ENCODE measurements at regions not wholly inside any gene's neighbourhood (a gene's known extent, or its start where the extent isn't known, plus 50 kb on each side); places are given as distances from the start of the nearest gene placed in this dataset.

DNA sequence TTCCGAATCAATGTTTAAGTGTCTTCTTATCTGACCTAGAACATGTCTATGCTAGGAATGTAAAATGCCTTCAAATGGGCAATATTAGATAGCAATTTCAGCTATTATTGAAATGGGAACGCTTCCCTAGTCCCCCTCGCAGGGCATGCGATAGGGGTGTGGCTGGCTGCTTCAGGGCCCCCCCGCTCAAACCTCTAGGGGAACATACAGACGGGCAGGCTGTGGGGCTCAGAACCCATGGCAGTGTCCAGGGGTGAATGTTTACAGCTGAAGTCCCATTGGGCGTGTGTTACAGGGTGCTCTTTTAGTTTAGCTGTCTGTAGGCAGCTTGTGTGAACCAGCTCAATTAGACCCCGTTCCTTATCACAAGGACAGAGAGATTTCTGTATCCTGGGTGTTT lies 315.9 kb downstream of the DSEL start:
- Histone ChIP-seq H4K8ac (ENCODE audit: low read length) (no peak overlapping the region), H3K4ac (ENCODE audit: low read depth in 1 of 2, low read length in 2 of 2) (no peak overlapping the region), H3K4me2 (ENCODE audit: low read length, poor library complexity, severe bottlenecking) (no peak overlapping the region), H3K36me3 (ENCODE audit: control insufficient read depth in 1 of 2, insufficient read depth in 2 of 2, low read depth in 1 of 2, low read length in 2 of 2) (no peaks in the 10 kb centered on the region), H3K9ac (ENCODE audit: low read length) (no peak overlapping the region), H2BK12ac (ENCODE audit: low read length in 2 of 2) (no peak overlapping the region), H3K18ac (ENCODE audit: low read depth in 1 of 2, low read length in 2 of 2) (no peak overlapping the region), H2BK120ac (ENCODE audit: low read depth, low read length) (no peak overlapping the region), H3K14ac (ENCODE audit: low read length in 2 of 2) (no peak overlapping the region), H3K27ac (ENCODE audit: low read length, poor library complexity, severe bottlenecking) (no peak overlapping the region), H2AFZ (ENCODE audit: low read depth, low read length) (no peak overlapping the region), H3K4me3 (ENCODE audit: insufficient read depth in 1 of 2, low read depth in 1 of 2, low read length in 2 of 2) (no peak overlapping the region), H3K27me3 (ENCODE audit: control insufficient read depth in 1 of 2, insufficient read depth in 1 of 2, low read length in 2 of 2) (no peaks in the 10 kb centered on the region), H2BK15ac (ENCODE audit: low read depth, poor library complexity, severe bottlenecking) (no peak overlapping the region), H3K79me1 (replicated peaks; ENCODE audit: low read length, poor library complexity, severe bottlenecking) (no peaks in the 10 kb centered on the region), H4K91ac (ENCODE audit: low read length) (no peak overlapping the region), H3K23ac (ENCODE audit: low read length in 2 of 2) (no peak overlapping the region), H2BK5ac (ENCODE audit: low read depth, low read length, poor library complexity, severe bottlenecking) (no peak overlapping the region), H3K4me1 (ENCODE audit: control insufficient read depth, insufficient read depth, low read depth, low read length) (no peaks in the 10 kb centered on the region), H3K9me3 (ENCODE audit: control insufficient read depth, low read length) (no peaks in the 10 kb centered on the region), H2AK5ac (ENCODE audit: low read length, severe bottlenecking) (no peak overlapping the region)
- no peak for DNase-seq
- WGBS: 78% methylated on average over 7 of the region's 8 CpGs

DNA sequence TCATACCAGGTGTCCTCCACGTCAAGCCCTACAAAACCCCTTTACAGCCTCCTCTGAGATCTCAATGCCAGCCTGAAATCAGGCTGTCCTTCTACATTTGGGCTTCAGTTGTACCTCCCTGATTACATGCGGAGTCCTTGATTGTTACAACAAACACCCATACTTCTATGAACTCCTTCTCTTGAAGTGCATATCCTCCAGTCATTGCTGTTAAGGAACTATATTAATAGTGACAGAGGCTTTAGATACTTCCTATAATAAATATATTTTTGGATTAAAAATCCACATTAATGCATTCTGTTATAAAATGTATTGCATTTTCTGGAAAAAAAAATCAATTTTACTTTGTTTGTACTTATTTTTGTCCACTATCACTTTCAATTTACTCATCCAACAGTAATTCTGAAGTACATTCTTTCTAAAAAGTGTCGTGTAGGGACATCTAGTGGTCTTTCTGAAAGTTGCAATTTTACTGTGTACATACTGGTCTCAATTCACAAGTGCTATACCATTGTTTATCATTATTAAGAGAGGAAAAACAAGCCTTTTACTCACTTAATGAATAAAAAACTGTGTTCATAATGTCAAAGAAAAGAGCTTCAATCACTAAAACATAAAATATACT lies 316.4 kb downstream of the DSEL start:
- peak overlapping the region; percentile 28 for H4K8ac ChIP-seq (ENCODE audit: low read length)
- no peak overlapping the region for H2BK15ac ChIP-seq (ENCODE audit: low read depth, poor library complexity, severe bottlenecking)
- H3K4me1 ChIP-seq (ENCODE audit: control insufficient read depth, insufficient read depth, low read depth, low read length): no peaks in the 10 kb centered on the region
- 100% methylated on average over 2 of the region's 3 CpGs for WGBS
- H3K79me1 ChIP-seq (replicated peaks; ENCODE audit: low read length, poor library complexity, severe bottlenecking): no peaks in the 10 kb centered on the region
- peak overlapping the region in 1 of 2 experiments; percentile 33 for H3K18ac ChIP-seq (ENCODE audit: low read depth in 1 of 2, low read length in 2 of 2)
- H2BK120ac ChIP-seq (ENCODE audit: low read depth, low read length): no peak overlapping the region
- no peak overlapping the region for H2AK5ac ChIP-seq (ENCODE audit: low read length, severe bottlenecking)
- H4K91ac ChIP-seq (ENCODE audit: low read length): peak overlapping the region; percentile 27
- H3K4me2 ChIP-seq (ENCODE audit: low read length, poor library complexity, severe bottlenecking): no peak overlapping the region
- H2BK5ac ChIP-seq (ENCODE audit: low read depth, low read length, poor library complexity, severe bottlenecking): no peak overlapping the region
- DNase-seq: peak; percentile 76
- no peaks in the 10 kb centered on the region for H3K27me3 ChIP-seq (ENCODE audit: control insufficient read depth in 1 of 2, insufficient read depth in 1 of 2, low read length in 2 of 2)
- H3K4ac ChIP-seq (ENCODE audit: low read depth in 1 of 2, low read length in 2 of 2): no peak overlapping the region
- no peaks in the 10 kb centered on the region for H3K36me3 ChIP-seq (ENCODE audit: control insufficient read depth in 1 of 2, insufficient read depth in 2 of 2, low read depth in 1 of 2, low read length in 2 of 2)
- no peak overlapping the region for H2BK12ac ChIP-seq (ENCODE audit: low read length in 2 of 2)
- no peak overlapping the region for H3K14ac ChIP-seq (ENCODE audit: low read length in 2 of 2)
- H3K9ac ChIP-seq (ENCODE audit: low read length): peak overlapping the region; percentile 38
- no peaks in the 10 kb centered on the region for H3K9me3 ChIP-seq (ENCODE audit: control insufficient read depth, low read length)
- H3K4me3 ChIP-seq (ENCODE audit: insufficient read depth in 1 of 2, low read depth in 1 of 2, low read length in 2 of 2): no peak overlapping the region
- H2AFZ ChIP-seq (ENCODE audit: low read depth, low read length): no peak overlapping the region
- no peak overlapping the region for H3K27ac ChIP-seq (ENCODE audit: low read length, poor library complexity, severe bottlenecking)
- H3K23ac ChIP-seq (ENCODE audit: low read length in 2 of 2): no peak overlapping the region

DNA sequence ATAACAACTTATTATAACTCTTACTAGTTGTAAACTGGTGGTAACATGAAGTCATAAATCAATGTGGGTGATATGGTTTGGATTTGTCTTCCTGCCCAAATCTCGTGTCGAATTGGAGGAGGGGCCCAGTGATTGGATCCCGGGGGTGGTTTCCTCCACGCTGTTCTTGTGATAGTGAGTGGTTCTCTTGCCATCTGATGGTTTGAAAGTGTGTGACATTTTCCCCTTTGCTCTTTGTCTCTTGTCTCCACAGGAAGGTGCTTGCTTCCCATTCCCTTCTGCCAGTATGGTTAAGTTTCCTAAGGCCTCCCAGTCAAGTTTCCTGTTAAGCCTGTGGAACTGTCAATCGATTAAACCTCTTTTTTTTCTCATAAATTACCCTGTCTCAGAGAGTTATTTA lies 321.6 kb downstream of the DSEL start:
- H4K8ac ChIP-seq (ENCODE audit: low read length): no peak overlapping the region
- no peak overlapping the region for H3K23ac ChIP-seq (ENCODE audit: low read length in 2 of 2)
- no peak overlapping the region for H3K27ac ChIP-seq (ENCODE audit: low read length, poor library complexity, severe bottlenecking)
- no peak overlapping the region for H3K9ac ChIP-seq (ENCODE audit: low read length)
- H3K4me3 ChIP-seq (ENCODE audit: insufficient read depth in 1 of 2, low read depth in 1 of 2, low read length in 2 of 2): no peak overlapping the region
- no peaks in the 10 kb centered on the region for H3K36me3 ChIP-seq (ENCODE audit: control insufficient read depth in 1 of 2, insufficient read depth in 2 of 2, low read depth in 1 of 2, low read length in 2 of 2)
- H2BK120ac ChIP-seq (ENCODE audit: low read depth, low read length): no peak overlapping the region
- no peaks in the 10 kb centered on the region for H3K79me1 ChIP-seq (replicated peaks; ENCODE audit: low read length, poor library complexity, severe bottlenecking)
- DNase-seq: no peak
- no peaks in the 10 kb centered on the region for H3K4me1 ChIP-seq (ENCODE audit: control insufficient read depth, insufficient read depth, low read depth, low read length)
- H4K91ac ChIP-seq (ENCODE audit: low read length): no peak overlapping the region
- no peak overlapping the region for H2AK5ac ChIP-seq (ENCODE audit: low read length, severe bottlenecking)
- H3K14ac ChIP-seq (ENCODE audit: low read length in 2 of 2): no peak overlapping the region
- H2AFZ ChIP-seq (ENCODE audit: low read depth, low read length): no peak overlapping the region
- no peak overlapping the region for H2BK5ac ChIP-seq (ENCODE audit: low read depth, low read length, poor library complexity, severe bottlenecking)
- no peak overlapping the region for H3K4me2 ChIP-seq (ENCODE audit: low read length, poor library complexity, severe bottlenecking)
- H3K9me3 ChIP-seq (ENCODE audit: control insufficient read depth, low read length): no peaks in the 10 kb centered on the region
- H2BK12ac ChIP-seq (ENCODE audit: low read length in 2 of 2): no peak overlapping the region
- no peaks in the 10 kb centered on the region for H3K27me3 ChIP-seq (ENCODE audit: control insufficient read depth in 1 of 2, insufficient read depth in 1 of 2, low read length in 2 of 2)
- no peak overlapping the region for H3K18ac ChIP-seq (ENCODE audit: low read depth in 1 of 2, low read length in 2 of 2)
- WGBS: 61% methylated on average over 3 of the region's 5 CpGs
- H3K4ac ChIP-seq (ENCODE audit: low read depth in 1 of 2, low read length in 2 of 2): no peak overlapping the region
- H2BK15ac ChIP-seq (ENCODE audit: low read depth, poor library complexity, severe bottlenecking): no peak overlapping the region

DNA sequence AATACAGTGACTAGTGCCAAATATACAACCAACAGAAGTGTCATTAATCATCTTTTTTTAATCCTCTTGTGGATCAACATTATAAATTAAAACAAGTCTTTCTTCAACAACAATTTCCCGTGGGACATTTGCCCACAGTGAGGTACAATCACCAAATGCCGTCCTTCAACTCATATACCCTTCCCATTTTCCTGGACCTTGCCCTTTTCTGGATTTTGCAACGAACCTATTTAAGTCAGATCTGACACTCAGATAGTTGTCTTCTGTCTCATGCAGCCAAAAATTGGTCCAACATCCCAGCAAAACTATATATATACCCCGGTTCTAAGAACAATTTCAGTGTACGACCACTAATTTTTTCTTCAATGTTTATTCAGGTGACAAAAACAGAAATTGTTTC lies 324.0 kb downstream of the DSEL start:
- no peak overlapping the region for H3K4me2 ChIP-seq (ENCODE audit: low read length, poor library complexity, severe bottlenecking)
- no peak overlapping the region for H2BK12ac ChIP-seq (ENCODE audit: low read length in 2 of 2)
- H3K14ac ChIP-seq (ENCODE audit: low read length in 2 of 2): no peak overlapping the region
- no peak overlapping the region for H3K9ac ChIP-seq (ENCODE audit: low read length)
- no peaks in the 10 kb centered on the region for H3K79me1 ChIP-seq (replicated peaks; ENCODE audit: low read length, poor library complexity, severe bottlenecking)
- no peak overlapping the region for H2AK5ac ChIP-seq (ENCODE audit: low read length, severe bottlenecking)
- H3K4ac ChIP-seq (ENCODE audit: low read depth in 1 of 2, low read length in 2 of 2): no peak overlapping the region
- no peak overlapping the region for H3K27ac ChIP-seq (ENCODE audit: low read length, poor library complexity, severe bottlenecking)
- WGBS: 89% methylated on average over 3 of the region's 5 CpGs
- no peak overlapping the region for H2BK5ac ChIP-seq (ENCODE audit: low read depth, low read length, poor library complexity, severe bottlenecking)
- no peak overlapping the region for H3K23ac ChIP-seq (ENCODE audit: low read length in 2 of 2)
- no peaks in the 10 kb centered on the region for H3K9me3 ChIP-seq (ENCODE audit: control insufficient read depth, low read length)
- H3K36me3 ChIP-seq (ENCODE audit: control insufficient read depth in 1 of 2, insufficient read depth in 2 of 2, low read depth in 1 of 2, low read length in 2 of 2): no peaks in the 10 kb centered on the region
- H2BK120ac ChIP-seq (ENCODE audit: low read depth, low read length): no peak overlapping the region
- H3K27me3 ChIP-seq (ENCODE audit: control insufficient read depth in 1 of 2, insufficient read depth in 1 of 2, low read length in 2 of 2): no peaks in the 10 kb centered on the region
- no peak overlapping the region for H2AFZ ChIP-seq (ENCODE audit: low read depth, low read length)
- no peak overlapping the region for H3K18ac ChIP-seq (ENCODE audit: low read depth in 1 of 2, low read length in 2 of 2)
- no peak overlapping the region for H2BK15ac ChIP-seq (ENCODE audit: low read depth, poor library complexity, severe bottlenecking)
- no peak for DNase-seq
- no peaks in the 10 kb centered on the region for H3K4me1 ChIP-seq (ENCODE audit: control insufficient read depth, insufficient read depth, low read depth, low read length)
- H4K8ac ChIP-seq (ENCODE audit: low read length): no peak overlapping the region
- no peak overlapping the region for H3K4me3 ChIP-seq (ENCODE audit: insufficient read depth in 1 of 2, low read depth in 1 of 2, low read length in 2 of 2)
- H4K91ac ChIP-seq (ENCODE audit: low read length): no peak overlapping the region

Measured in mesenchymal stem cell (in vitro differentiated cells and primary cell).